NCI-H2196 (cell line): ENCODE measurements at regions not wholly inside any gene's neighbourhood (a gene's known extent, or its start where the extent isn't known, plus 50 kb on each side); places are given as distances from the start of the nearest gene placed in this dataset.

ENCODE experiments used
- DNase-seq: peaks from one replicate; lab custom pipeline; 2025; ENCODE audit not compliant: unreplicated experiment; lab: John Stamatoyannopoulos, UW

GRCh38 chr2:80856227-80856626, 551.7 kb upstream of the LRRTM1 start:
- DNase-seq, result no peak

- DNase-seq, result no peak
Observed at GRCh38 chr2:80854831-80855230, 550.3 kb upstream of the LRRTM1 start.

- no peak for DNase-seq
Observed at GRCh38 chr2:80852808-80853139, 548.2 kb upstream of the LRRTM1 start.

GRCh38 chr2:80852079-80852807, 547.7 kb upstream of the LRRTM1 start:
- no peak for DNase-seq

- no peak for DNase-seq
Observed at GRCh38 chr2:80830891-80831290, 526.3 kb upstream of the LRRTM1 start.

GRCh38 chr2:80822999-80823398, 518.4 kb upstream of the LRRTM1 start:
- no peak for DNase-seq

GRCh38 chr2:80815259-80815658, 510.7 kb upstream of the LRRTM1 start:
- no peak for DNase-seq

- DNase-seq, result no peak
Observed at GRCh38 chr2:80786584-80786983, 482.0 kb upstream of the LRRTM1 start.

GRCh38 chr2:80778704-80779103, 474.2 kb upstream of the LRRTM1 start:
- no peak for DNase-seq

- DNase-seq, result no peak
Observed at GRCh38 chr2:80748592-80748991, 444.0 kb upstream of the LRRTM1 start.

- no peak for DNase-seq
Observed at GRCh38 chr2:80737047-80737446, 432.5 kb upstream of the LRRTM1 start.

GRCh38 chr2:80725001-80725400, 420.4 kb upstream of the LRRTM1 start:
- DNase-seq, result no peak

- no peak for DNase-seq
Observed at GRCh38 chr2:80722803-80723202, 418.3 kb upstream of the LRRTM1 start.

GRCh38 chr2:80719607-80720006, 415.1 kb upstream of the LRRTM1 start:
- no peak for DNase-seq

- DNase-seq, result no peak
Observed at GRCh38 chr2:80715433-80715832, 410.9 kb upstream of the LRRTM1 start.

- DNase-seq, result no peak
Observed at GRCh38 chr2:80711915-80712314, 407.4 kb upstream of the LRRTM1 start.

GRCh38 chr2:80706951-80707350, 402.4 kb upstream of the LRRTM1 start:
- no peak for DNase-seq

- no peak for DNase-seq
Observed at GRCh38 chr2:80706541-80706940, 402.0 kb upstream of the LRRTM1 start.

- no peak for DNase-seq
Observed at GRCh38 chr2:80703532-80703931, 399.0 kb upstream of the LRRTM1 start.

GRCh38 chr2:80700961-80701360, 396.4 kb upstream of the LRRTM1 start:
- DNase-seq, result no peak
